HepG2 (cell line): ENCODE measurements at regions not wholly inside any gene's neighbourhood (a gene's known extent, or its start where the extent isn't known, plus 50 kb on each side); places are given as distances from the start of the nearest gene placed in this dataset.
"Not testable (repeated sequence)": the region's sequence is repeated elsewhere in the genome, so short reads cannot be mapped to it uniquely, and the experiment has no call there.

Source experiments
- ARHGAP35 ChIP-seq: sonication (generic); formaldehyde crosslinking; IDR thresholded peaks from 2 replicates; pipeline ENCODE4 v1.9.0; 2022; ENCODE audit warnings: mild to moderate bottlenecking, inconsistent platforms, moderate library complexity, missing genetic modification reagents, borderline replicate concordance
- ATF3 ChIP-seq: sonication (generic); formaldehyde crosslinking; IDR thresholded peaks from 2 replicates; pipeline ENCODE4 v1.4.0; 2020; ENCODE audit warnings: missing genetic modification reagents
- CC2D1A ChIP-seq: sonication (generic); formaldehyde crosslinking; IDR thresholded peaks from 2 replicates; pipeline ENCODE4 v1.8.1; 2023; ENCODE audit warnings: mild to moderate bottlenecking, missing genetic modification reagents
- CHD4 ChIP-seq: fragments of 200-600 bp; sonication (generic); IDR thresholded peaks from 2 replicates; pipeline ENCODE4 v1.7.0; 2017; ENCODE audit warnings: mild to moderate bottlenecking, low read length, borderline replicate concordance
- NR2C2 ChIP-seq: sonication (generic); formaldehyde crosslinking; IDR thresholded peaks from 2 replicates; pipeline ENCODE4 v1.4.0; 2020; ENCODE audit warnings: missing genetic modification reagents, mild to moderate bottlenecking, moderate library complexity, borderline replicate concordance
- ZNF256 ChIP-seq: sonication (generic); formaldehyde crosslinking; conservative IDR thresholded peaks from 2 replicates; pipeline ENCODE4 v1.4.0; 2020; ENCODE audit warnings: missing genetic modification reagents
- ZNF510 ChIP-seq: sonication (generic); formaldehyde crosslinking; IDR thresholded peaks from 2 replicates; pipeline ENCODE4 v1.4.0; 2020; ENCODE audit warnings: low read depth, mild to moderate bottlenecking, missing genetic modification reagents
- TF ChIP-seq, protein P1 (sequence below): sonication (generic); formaldehyde crosslinking; IDR thresholded peaks from 2 replicates; pipeline ENCODE4 v1.5.1; 2020; ENCODE audit warnings: missing genetic modification reagents, mild to moderate bottlenecking, borderline replicate concordance

GRCh38 chr4:9063612-9064011 lies 106.6 kb upstream of the FAM90A26 start:
- TF ChIP-seq ZNF510 (CRISPR knock-in tag); ATF3 (CRISPR knock-in tag); CHD4; ARHGAP35 (CRISPR knock-in tag); NR2C2 (CRISPR knock-in tag); ZNF256 (CRISPR knock-in tag); CC2D1A (CRISPR knock-in tag): not testable (repeated sequence)
- TF ChIP-seq, protein P1, sequence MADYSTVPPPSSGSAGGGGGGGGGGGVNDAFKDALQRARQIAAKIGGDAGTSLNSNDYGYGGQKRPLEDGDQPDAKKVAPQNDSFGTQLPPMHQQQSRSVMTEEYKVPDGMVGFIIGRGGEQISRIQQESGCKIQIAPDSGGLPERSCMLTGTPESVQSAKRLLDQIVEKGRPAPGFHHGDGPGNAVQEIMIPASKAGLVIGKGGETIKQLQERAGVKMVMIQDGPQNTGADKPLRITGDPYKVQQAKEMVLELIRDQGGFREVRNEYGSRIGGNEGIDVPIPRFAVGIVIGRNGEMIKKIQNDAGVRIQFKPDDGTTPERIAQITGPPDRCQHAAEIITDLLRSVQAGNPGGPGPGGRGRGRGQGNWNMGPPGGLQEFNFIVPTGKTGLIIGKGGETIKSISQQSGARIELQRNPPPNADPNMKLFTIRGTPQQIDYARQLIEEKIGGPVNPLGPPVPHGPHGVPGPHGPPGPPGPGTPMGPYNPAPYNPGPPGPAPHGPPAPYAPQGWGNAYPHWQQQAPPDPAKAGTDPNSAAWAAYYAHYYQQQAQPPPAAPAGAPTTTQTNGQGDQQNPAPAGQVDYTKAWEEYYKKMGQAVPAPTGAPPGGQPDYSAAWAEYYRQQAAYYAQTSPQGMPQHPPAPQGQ (CRISPR knock-in tag): not testable (repeated sequence)
